Lower lobe of right lung (tissue), 2 donors: ENCODE measurements at regions not wholly inside any gene's neighbourhood (a gene's known extent, or its start where the extent isn't known, plus 50 kb on each side); places are given as distances from the start of the nearest gene placed in this dataset.

Experiments used
- ATAC-seq, 2 donors: fragments of 200-7000 bp; cut with Tn5 transposase; one replicate each; pipeline ENCODE4 v1.9.1; 2020 to 2022; ENCODE audit warnings: mild to moderate bottlenecking in 2 of 2, moderate library complexity in 2 of 2
- DNase-seq: peaks from one replicate; pipeline ENCODE4 v3.0.0-alpha.2; 2020
- H3K27ac ChIP-seq: fragments of 200-600 bp; one replicate; pipeline ENCODE4 v1.8.0; 2022
- H3K27me3 ChIP-seq: fragments of 200-600 bp; one replicate; pipeline ENCODE4 v1.8.0; 2022; ENCODE audit warnings: low read depth
- H3K36me3 ChIP-seq: fragments of 200-600 bp; one replicate; pipeline ENCODE4 v1.8.0; 2022; ENCODE audit warnings: mild to moderate bottlenecking
- H3K4me1 ChIP-seq: fragments of 200-600 bp; one replicate; pipeline ENCODE4 v1.8.0; 2022
- H3K4me3 ChIP-seq: fragments of 200-600 bp; one replicate; pipeline ENCODE4 v1.8.0; 2022; ENCODE audit warnings: mild to moderate bottlenecking
- H3K9me3 ChIP-seq: fragments of 200-600 bp; one replicate; pipeline ENCODE4 v1.8.0; 2022
- intact Hi-C: fragments of 100-400 bp; cut with DNase I; formaldehyde crosslinking; loops from one replicate; pipeline ENCODE4 v1.11.0; 2022
- TF ChIP-seq, protein P1 (sequence below): fragments of 200-600 bp; IDR thresholded peaks from one replicate; pipeline ENCODE4 v1.8.0; 2022; ENCODE audit warnings: antibody characterized with exemption, mild to moderate bottlenecking
- donor health status: DM: no; HTN: yes; CAD: no; lungs with severe emphysema.

GRCh38 chr5:17357504-17357903 lies 140.1 kb downstream of the BASP1 start:
- TF ChIP-seq, protein P1, sequence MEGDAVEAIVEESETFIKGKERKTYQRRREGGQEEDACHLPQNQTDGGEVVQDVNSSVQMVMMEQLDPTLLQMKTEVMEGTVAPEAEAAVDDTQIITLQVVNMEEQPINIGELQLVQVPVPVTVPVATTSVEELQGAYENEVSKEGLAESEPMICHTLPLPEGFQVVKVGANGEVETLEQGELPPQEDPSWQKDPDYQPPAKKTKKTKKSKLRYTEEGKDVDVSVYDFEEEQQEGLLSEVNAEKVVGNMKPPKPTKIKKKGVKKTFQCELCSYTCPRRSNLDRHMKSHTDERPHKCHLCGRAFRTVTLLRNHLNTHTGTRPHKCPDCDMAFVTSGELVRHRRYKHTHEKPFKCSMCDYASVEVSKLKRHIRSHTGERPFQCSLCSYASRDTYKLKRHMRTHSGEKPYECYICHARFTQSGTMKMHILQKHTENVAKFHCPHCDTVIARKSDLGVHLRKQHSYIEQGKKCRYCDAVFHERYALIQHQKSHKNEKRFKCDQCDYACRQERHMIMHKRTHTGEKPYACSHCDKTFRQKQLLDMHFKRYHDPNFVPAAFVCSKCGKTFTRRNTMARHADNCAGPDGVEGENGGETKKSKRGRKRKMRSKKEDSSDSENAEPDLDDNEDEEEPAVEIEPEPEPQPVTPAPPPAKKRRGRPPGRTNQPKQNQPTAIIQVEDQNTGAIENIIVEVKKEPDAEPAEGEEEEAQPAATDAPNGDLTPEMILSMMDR, result no peak
- no peak for DNase-seq

GRCh38 chr5:17358031-17358430 lies 140.0 kb upstream of the TAF11L2 start:
- intact Hi-C loops, result no loop called here

More at GRCh38 chr5:17357504-17357903, 140.1 kb downstream of the BASP1 start:
- Histone ChIP-seq H3K4me3 (no peak overlapping the region), H3K9me3 (no peaks in the 10 kb centered on the region), H3K36me3 (no peaks in the 10 kb centered on the region), H3K27me3 (no peaks in the 10 kb centered on the region), H3K4me1 (no peaks in the 10 kb centered on the region), H3K27ac (no peak overlapping the region)
- intact Hi-C loops, result no loop called here
- no peak for ATAC-seq

DNA sequence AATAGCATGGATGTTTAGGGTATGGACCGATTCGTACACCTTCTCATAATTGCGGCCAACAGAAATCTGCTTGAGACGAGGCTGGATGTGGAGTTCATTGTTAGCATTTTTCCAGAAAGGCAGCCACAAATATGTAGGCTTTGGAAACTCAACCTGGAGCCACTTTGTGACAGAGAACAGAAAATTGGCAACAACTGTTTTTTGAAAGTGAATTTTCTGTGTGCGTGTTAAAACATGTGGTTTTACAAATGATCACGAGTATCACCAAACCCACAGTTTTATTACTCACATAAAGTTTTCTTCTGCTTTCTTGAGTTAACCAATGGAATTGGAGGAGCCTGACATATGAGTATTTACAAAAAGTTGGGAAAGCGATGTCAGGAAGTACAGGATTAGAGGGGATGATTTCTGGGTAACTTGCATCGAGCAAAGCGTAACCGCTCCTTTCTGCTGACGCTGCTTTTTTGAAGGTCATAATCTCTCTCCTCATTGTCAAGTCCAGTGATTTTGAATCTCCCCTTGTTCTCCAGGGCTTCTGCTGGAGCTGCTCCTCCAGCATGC lies 138.5 kb upstream of the TAF11L2 start:
- TF ChIP-seq, protein P1, result no peak
- H3K27ac ChIP-seq, result no peak overlapping the region
- no peak for DNase-seq
- no peaks in the 10 kb centered on the region for H3K27me3 ChIP-seq
- H3K4me1 ChIP-seq, result no peaks in the 10 kb centered on the region
- no peak overlapping the region for H3K4me3 ChIP-seq
- no peaks in the 10 kb centered on the region for H3K9me3 ChIP-seq
- no peaks in the 10 kb centered on the region for H3K36me3 ChIP-seq
- ATAC-seq, result no peak
- intact Hi-C loops, result no loop called here

More at GRCh38 chr5:17358031-17358430, 140.0 kb upstream of the TAF11L2 start:
- H3K9me3 ChIP-seq, result no peaks in the 10 kb centered on the region
- H3K27me3 ChIP-seq, result no peaks in the 10 kb centered on the region
- TF ChIP-seq, protein P1, result no peak
- DNase-seq, result no peak
- H3K4me1 ChIP-seq, result no peaks in the 10 kb centered on the region
- no peak overlapping the region for H3K27ac ChIP-seq
- H3K36me3 ChIP-seq, result no peaks in the 10 kb centered on the region
- no peak for ATAC-seq
- no peak overlapping the region for H3K4me3 ChIP-seq

DNA sequence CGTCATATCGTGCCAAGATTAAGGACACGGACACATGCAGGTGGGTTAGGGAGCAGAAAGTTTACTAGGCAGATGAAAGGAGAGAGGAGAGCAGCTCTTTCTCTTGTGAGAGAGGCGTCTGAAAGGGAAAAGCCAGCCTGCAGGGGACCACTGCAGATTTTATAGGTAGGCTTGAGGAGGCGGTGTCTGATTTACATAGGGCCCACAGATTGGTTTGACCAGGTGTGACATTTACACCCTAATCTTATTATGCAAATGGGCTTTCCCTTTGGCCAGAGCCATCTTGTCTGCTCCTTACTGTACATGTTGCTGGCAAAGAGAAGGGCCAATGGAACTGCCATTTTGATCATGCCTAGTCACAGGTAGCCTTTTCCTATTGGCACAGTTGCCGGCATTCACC lies 137.2 kb upstream of the TAF11L2 start:
- Histone ChIP-seq H3K27me3 (no peaks in the 10 kb centered on the region), H3K36me3 (no peaks in the 10 kb centered on the region), H3K27ac (no peak overlapping the region), H3K9me3 (no peaks in the 10 kb centered on the region), H3K4me1 (no peaks in the 10 kb centered on the region), H3K4me3 (no peak overlapping the region)
- DNase-seq (no peak), ATAC-seq (no peak)
- intact Hi-C loops, result no loop called here
- TF ChIP-seq, protein P1, result no peak

GRCh38 chr5:17361331-17361730 lies 136.7 kb upstream of the TAF11L2 start:
- Histone ChIP-seq H3K36me3 (no peaks in the 10 kb centered on the region), H3K4me1 (no peaks in the 10 kb centered on the region), H3K4me3 (no peak overlapping the region), H3K9me3 (no peaks in the 10 kb centered on the region), H3K27ac (no peak overlapping the region), H3K27me3 (no peaks in the 10 kb centered on the region)
- ATAC-seq, result no peak
- TF ChIP-seq, protein P1, result no peak
- intact Hi-C loops, result no loop called here
- no peak for DNase-seq
